ENCODE measurements at regions not wholly inside any gene's neighbourhood (a gene's known extent, or its start where the extent isn't known, plus 50 kb on each side); places are given as distances from the start of the nearest gene placed in this dataset.

- H3K4me3 ChIP-seq (ENCODE audit: low read depth, low read length): no peak overlapping the region
- TF ChIP-seq CTCF (IDR thresholded peaks at IDR 0.05; ENCODE audit: control insufficient read depth, extremely low read depth, insufficient read depth): no peak
- DNase-seq (ENCODE audit: low read depth): no peak
These were observed 62.3 kb upstream of the KLHL29 start for GRCh38 chr2:23322567-23323197.

GRCh38 chr2:23323198-23323916, 61.6 kb upstream of the KLHL29 start:
- no peak for TF ChIP-seq CTCF (IDR thresholded peaks at IDR 0.05; ENCODE audit: control insufficient read depth, extremely low read depth, insufficient read depth)
- H3K4me3 ChIP-seq (ENCODE audit: low read depth, low read length): no peak overlapping the region
- no peak for DNase-seq (ENCODE audit: low read depth)

- DNase-seq (ENCODE audit: low read depth): no peak
- H3K4me3 ChIP-seq (ENCODE audit: low read depth, low read length): no peak overlapping the region
- TF ChIP-seq CTCF (IDR thresholded peaks at IDR 0.05; ENCODE audit: control insufficient read depth, extremely low read depth, insufficient read depth): no peak
These were observed 60.9 kb upstream of the KLHL29 start for GRCh38 chr2:23323917-23324680.

GRCh38 chr2:23326330-23326729, 58.6 kb upstream of the KLHL29 start:
- no peak for DNase-seq (ENCODE audit: low read depth)
- TF ChIP-seq CTCF (IDR thresholded peaks at IDR 0.05; ENCODE audit: control insufficient read depth, extremely low read depth, insufficient read depth): no peak

GRCh38 chr2:23327416-23327815, 57.6 kb upstream of the KLHL29 start:
- no peak for TF ChIP-seq CTCF (IDR thresholded peaks at IDR 0.05; ENCODE audit: control insufficient read depth, extremely low read depth, insufficient read depth)
- H3K4me3 ChIP-seq (ENCODE audit: low read depth, low read length): no peak overlapping the region
- DNase-seq (ENCODE audit: low read depth): no peak

More at GRCh38 chr2:23326330-23326729, 58.6 kb upstream of the KLHL29 start:
- no peak overlapping the region for H3K4me3 ChIP-seq (ENCODE audit: low read depth, low read length)

- no peak for DNase-seq (ENCODE audit: low read depth)
- TF ChIP-seq CTCF (IDR thresholded peaks at IDR 0.05; ENCODE audit: control insufficient read depth, extremely low read depth, insufficient read depth): no peak
These were observed 57.1 kb upstream of the KLHL29 start for GRCh38 chr2:23327887-23328286.

More at GRCh38 chr2:23327887-23328286, 57.1 kb upstream of the KLHL29 start:
- no peak overlapping the region for H3K4me3 ChIP-seq (ENCODE audit: low read depth, low read length)

Data from LNCaP clone FGC (cell line).